Embryonic facial prominence (tissue), 1 donor: ENCODE measurements at regions not wholly inside any gene's neighbourhood (a gene's known extent, or its start where the extent isn't known, plus 50 kb on each side); places are given as distances from the start of the nearest gene placed in this dataset.
A peak's percentile ranks its signal among the peaks of the same experiment; 100 is the strongest.
"Not testable (repeated sequence)": the region's sequence is repeated elsewhere in the genome, so short reads cannot be mapped to it uniquely, and the experiment has no call there.

Source experiments
- DNase-seq: peaks from one replicate; pipeline ENCODE4 v3.0.0-alpha.2; 2016; ENCODE audit errors: extremely low spot score

- DNase-seq: no peak
Measured at GRCh38 chr21:35810431-35810970, 249.8 kb downstream of the SETD4 start.

GRCh38 chr21:35801391-35801790 lies 258.9 kb downstream of the SETD4 start:
- DNase-seq: no peak

- DNase-seq: not testable (repeated sequence)
Measured at GRCh38 chr21:35800796-35801385, 259.4 kb downstream of the SETD4 start.

GRCh38 chr21:35796844-35797243 lies 263.5 kb downstream of the SETD4 start:
- DNase-seq: no peak

GRCh38 chr21:35794527-35794926 lies 265.8 kb downstream of the SETD4 start:
- not testable (repeated sequence) for DNase-seq

- no peak for DNase-seq
Measured at GRCh38 chr21:35792569-35793305, 267.6 kb downstream of the SETD4 start.

GRCh38 chr21:35791541-35792325 lies 268.6 kb downstream of the SETD4 start:
- no peak for DNase-seq

- DNase-seq: no peak
Measured at GRCh38 chr21:35783721-35784120, 276.6 kb downstream of the SETD4 start.

- DNase-seq: no peak
Measured at GRCh38 chr21:35782667-35783066, 277.7 kb downstream of the SETD4 start.

GRCh38 chr21:35780983-35781382 lies 279.3 kb downstream of the SETD4 start:
- DNase-seq: no peak

GRCh38 chr21:35779690-35780570 lies 280.4 kb downstream of the SETD4 start:
- DNase-seq: peak; percentile 16

- DNase-seq: no peak
Measured at GRCh38 chr21:35779167-35779566, 281.2 kb downstream of the SETD4 start.

- no peak for DNase-seq
Measured at GRCh38 chr21:35777081-35777480, 283.2 kb downstream of the SETD4 start.

- no peak for DNase-seq
Measured at GRCh38 chr21:35775778-35776544, 284.4 kb downstream of the SETD4 start.

GRCh38 chr21:35770101-35770945 lies 290.0 kb downstream of the SETD4 start:
- no peak for DNase-seq

- no peak for DNase-seq
Measured at GRCh38 chr21:35768187-35768586, 292.1 kb downstream of the SETD4 start.

GRCh38 chr21:35764586-35764985 lies 295.7 kb downstream of the SETD4 start:
- no peak for DNase-seq

GRCh38 chr21:35764077-35764476 lies 296.2 kb downstream of the SETD4 start:
- no peak for DNase-seq

GRCh38 chr21:35754583-35754982 lies 305.7 kb downstream of the SETD4 start:
- DNase-seq: no peak

GRCh38 chr21:35753308-35753707 lies 307.0 kb downstream of the SETD4 start:
- no peak for DNase-seq
